GM12878 (cell line): ENCODE measurements at regions not wholly inside any gene's neighbourhood (a gene's known extent, or its start where the extent isn't known, plus 50 kb on each side); places are given as distances from the start of the nearest gene placed in this dataset.

Experiments
- ATAC-seq: fragments of 200-7000 bp; cut with Tn5 transposase; 3 replicates; pipeline ENCODE4 v1.9.1; 2020; ENCODE audit warnings: mild to moderate bottlenecking, moderate library complexity
- BruUV-seq: library from RNA; stranded (reverse); fragments of 400-500 nt; replicated peaks from 2 replicates; lab custom pipeline; 2021; lab: Mats Ljungman, UMichigan
- CTCF ChIA-PET: fragments of 300-600 bp; sonication (Branson Sonifier 250); formaldehyde crosslinking; extraction: SDS; loops from one replicate; lab custom pipeline; 2021; ENCODE audit warnings: inconsistent platforms; lab: Yijun Ruan, JAX
- POLR2A ChIA-PET: fragments of 350-600 bp; formaldehyde crosslinking; extraction: SDS; loops from one replicate; lab custom pipeline; 2021; ENCODE audit warnings: inconsistent platforms; lab: Charles Lee
- RAD21 ChIA-PET: fragments of 300-600 bp; sonication (Branson Sonifier 250); formaldehyde crosslinking; loops from one replicate; lab custom pipeline; 2023; ENCODE audit warnings: antibody characterized with exemption; ENCODE audit not compliant: unreplicated experiment; lab: Charles Lee
- SMC1A ChIA-PET: fragments of 300-600 bp; sonication (Branson Sonifier 250); formaldehyde crosslinking; loops from one replicate; lab custom pipeline; 2023; ENCODE audit not compliant: unreplicated experiment, uncharacterized antibody; lab: Charles Lee
- DNase-seq: peaks from one replicate; pipeline ENCODE4 v3.0.0-alpha.2; 2011; ENCODE audit warnings: low read depth, low spot score
- FAIRE-seq: peaks from 3 replicates; lab custom pipeline; 2011; peaks lifted over from hg19 to GRCh38; lab: Jason Lieb, UNC
- H2AFZ ChIP-seq: 2 replicates; pipeline ENCODE4 v1.6.0; 2011; ENCODE audit warnings: low read depth, low read length, control low read depth; ENCODE audit not compliant: control insufficient read depth
- H3K27ac ChIP-seq: 2 replicates; pipeline ENCODE4 v1.5.1; 2011; ENCODE audit warnings: control low read depth; ENCODE audit not compliant: control insufficient read depth, insufficient read depth
- H3K27me3 ChIP-seq, 2 experiments: replicated peaks in 1 of 2; 2 replicates each; pipeline versions ENCODE4 v1.6.0 to v1.6.1; 2011; ENCODE audit warnings: low read length in 1 of 2; ENCODE audit not compliant: control insufficient read depth in 2 of 2, insufficient read depth in 2 of 2
- H3K36me3 ChIP-seq, 2 experiments: 2 replicates each; pipeline ENCODE4 v1.5.1; 2011; ENCODE audit warnings: low read length in 1 of 2; ENCODE audit not compliant: control insufficient read depth in 2 of 2, insufficient read depth in 2 of 2
- H3K4me1 ChIP-seq: 2 replicates; pipeline ENCODE4 v1.6.1; 2011; ENCODE audit warnings: mild to moderate bottlenecking, low read length, moderate library complexity, mixed read lengths; ENCODE audit not compliant: control insufficient read depth, insufficient read depth
- H3K4me2 ChIP-seq: 2 replicates; pipeline ENCODE4 v1.6.0; 2011; ENCODE audit warnings: control low read depth; ENCODE audit not compliant: control insufficient read depth, insufficient read depth
- H3K4me3 ChIP-seq: fragments of 200-600 bp; sonication (generic); 2 replicates; pipeline ENCODE4 v1.5.1; 2016
- H3K79me2 ChIP-seq: 2 replicates; pipeline ENCODE4 v1.6.0; 2011; ENCODE audit warnings: low read length; ENCODE audit not compliant: control insufficient read depth, insufficient read depth
- H3K9ac ChIP-seq: 2 replicates; pipeline ENCODE4 v1.8.0; 2011; ENCODE audit warnings: low read length, control low read depth, mixed read lengths; ENCODE audit not compliant: control insufficient read depth, insufficient read depth
- H3K9me3 ChIP-seq: replicated peaks from 3 replicates; pipeline ENCODE4 v1.5.1; 2011; ENCODE audit warnings: mild to moderate bottlenecking, low read length; ENCODE audit not compliant: control insufficient read depth, insufficient read depth
- H4K20me1 ChIP-seq: 2 replicates; pipeline ENCODE4 v1.6.0; 2011; ENCODE audit not compliant: control insufficient read depth, insufficient read depth
- BACH1 ChIP-seq: fragments of 450-650 bp; IDR thresholded peaks from 2 replicates; pipeline ENCODE4 v1.6.1; 2017; ENCODE audit warnings: mild to moderate bottlenecking, borderline replicate concordance
- BCL3 ChIP-seq: IDR thresholded peaks from 2 replicates; pipeline ENCODE4 v1.6.1; 2011; ENCODE audit warnings: borderline replicate concordance, low read depth, mild to moderate bottlenecking, moderate library complexity, low read length; ENCODE audit not compliant: insufficient read depth, poor library complexity, severe bottlenecking
- BMI1 ChIP-seq: fragments of 450-650 bp; IDR thresholded peaks from 2 replicates; pipeline ENCODE4 v1.6.1; 2016; ENCODE audit warnings: mild to moderate bottlenecking, moderate library complexity, borderline replicate concordance
- CHD1 ChIP-seq: IDR thresholded peaks from 2 replicates; pipeline ENCODE4 v1.6.1; 2012; ENCODE audit warnings: low read depth, low read length, improper control_type of control experiment
- CREM ChIP-seq: IDR thresholded peaks from 2 replicates; pipeline ENCODE4 v1.6.1; 2014; ENCODE audit warnings: antibody characterized with exemption, low read depth
- DPF2 ChIP-seq: fragments of 450-650 bp; IDR thresholded peaks from 2 replicates; pipeline ENCODE4 v1.6.1; 2017; ENCODE audit warnings: mild to moderate bottlenecking
- EP300 ChIP-seq, 2 experiments: fragments of 150-350 bp in 1 of 2; IDR thresholded peaks; 2 replicates each; pipeline ENCODE4 v1.6.1; 2011 to 2012; ENCODE audit warnings: low read depth in 2 of 2, low read length in 2 of 2, borderline replicate concordance in 1 of 2, improper control_type of control experiment in 1 of 2, inconsistent platforms in 1 of 2; ENCODE audit not compliant: control insufficient read depth in 1 of 2
- FOXM1 ChIP-seq: IDR thresholded peaks from 2 replicates; pipeline ENCODE4 v1.6.1; 2012; ENCODE audit warnings: low read depth, mild to moderate bottlenecking, inconsistent platforms, low read length, moderate library complexity
- GABPA ChIP-seq: IDR thresholded peaks from 2 replicates; pipeline ENCODE4 v1.6.1; 2014; ENCODE audit warnings: antibody characterized with exemption, low read depth, mild to moderate bottlenecking, inconsistent platforms
- MXI1 ChIP-seq: fragments of 150-350 bp; IDR thresholded peaks from 2 replicates; pipeline ENCODE4 v1.6.1; 2011; ENCODE audit warnings: low read depth, mild to moderate bottlenecking, inconsistent platforms, low read length, improper control_type of control experiment
- RBBP5 ChIP-seq: fragments of 200-600 bp; sonication (generic); conservative IDR thresholded peaks from 2 replicates; pipeline ENCODE4 v1.6.1; 2016
- SIN3A ChIP-seq: IDR thresholded peaks from 2 replicates; pipeline ENCODE4 v1.6.1; 2012; ENCODE audit warnings: low read depth, low read length, improper control_type of control experiment
- SMARCA5 ChIP-seq: fragments of 450-650 bp; IDR thresholded peaks from 2 replicates; pipeline ENCODE4 v1.6.1; 2017; ENCODE audit warnings: mild to moderate bottlenecking
- SUPT20H ChIP-seq: IDR thresholded peaks from 2 replicates; pipeline ENCODE4 v1.6.1; 2011; ENCODE audit warnings: low read depth, mild to moderate bottlenecking, low read length, moderate library complexity, borderline replicate concordance; ENCODE audit not compliant: control insufficient read depth
- TARDBP ChIP-seq: IDR thresholded peaks from 2 replicates; pipeline ENCODE4 v1.6.1; 2016; ENCODE audit warnings: borderline replicate concordance
- WGBS: methylation state at CpG from one replicate; pipeline ENCODE4 v1.1.6; 2016; ENCODE audit warnings: low lambda C conversion rate; ENCODE audit not compliant: insufficient replicate concordance, insufficient coverage; ENCODE audit errors: missing lambda C conversion rate; 5-methylcytosine and 5-hydroxymethylcytosine counted together
- in situ Hi-C: fragments of 300-500 bp; cut with MboI; formaldehyde crosslinking; loops from 9 replicates; pipeline ENCODE4 v1.14.3; 2018; ENCODE audit warnings: mixed read lengths
- intact Hi-C: fragments of 100-400 bp; cut with micrococcal nuclease; formaldehyde crosslinking; loops from one replicate; pipeline ENCODE4 v1.14.2; 2022; ENCODE audit not compliant: unreplicated experiment
- TF ChIP-seq, protein P1 (sequence below): fragments of 450-650 bp; IDR thresholded peaks from 2 replicates; pipeline ENCODE4 v1.6.1; 2017; ENCODE audit warnings: borderline replicate concordance
- TF ChIP-seq, protein P2 (sequence below): fragments of 450-650 bp; IDR thresholded peaks from 2 replicates; pipeline ENCODE4 v1.6.1; 2017; ENCODE audit warnings: mild to moderate bottlenecking, low read depth, inconsistent platforms; ENCODE audit not compliant: poor library complexity, severe bottlenecking

DNA sequence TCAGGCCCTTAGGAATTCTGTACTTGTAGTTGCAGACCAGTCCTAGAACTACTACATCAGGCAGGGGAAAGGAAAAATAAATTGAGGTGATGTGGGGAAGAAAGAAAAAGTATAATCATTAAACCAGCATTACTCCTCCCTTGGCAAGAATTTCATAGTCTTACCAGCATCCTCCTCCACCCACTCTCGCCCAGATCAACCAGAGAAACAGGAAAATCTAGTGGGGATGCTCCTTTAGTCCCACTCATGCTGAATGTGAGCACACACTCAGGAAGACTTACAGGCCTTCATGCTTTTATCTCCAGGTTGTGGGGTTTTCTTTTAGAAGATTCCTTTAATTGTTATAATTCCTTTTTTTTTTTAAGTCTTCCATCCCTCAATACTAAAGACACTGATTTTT lies 129.3 kb upstream of the CCDC150 start:
- DNase-seq (no peak), ATAC-seq (no peak), FAIRE-seq (no peak)
- BruUV-seq: no TSS peak
- ChIA-PET SMC1A (no interaction called here), RAD21 (no interaction called here), POLR2A (no interaction called here), CTCF (no interaction called here)
- Histone ChIP-seq H4K20me1 (no peaks in the 10 kb centered on the region), H3K9ac (no peak overlapping the region), H3K27me3 (no peaks in the 10 kb centered on the region), H3K9me3 (no peaks in the 10 kb centered on the region), H2AFZ (no peak overlapping the region), H3K4me3 (no peak overlapping the region), H3K27ac (no peak overlapping the region), H3K4me1 (no peaks in the 10 kb centered on the region), H3K79me2 (no peaks in the 10 kb centered on the region), H3K36me3 (no peaks in the 10 kb centered on the region), H3K4me2 (no peak overlapping the region)
- 5% methylated on average over 1 of the region's 1 CpG for WGBS
- intact Hi-C loops: no loop called here
- TF ChIP-seq SIN3A (no peak), MXI1 (no peak), CHD1 (no peak), FOXM1 (no peak), TARDBP (no peak), DPF2 (no peak), BACH1 (no peak), SMARCA5 (no peak), CREM (no peak), BCL3 (no peak), SUPT20H (no peak), BMI1 (no peak), RBBP5 (no peak), GABPA (no peak), EP300 (IDR thresholded peaks at IDR 0.05; ENCODE audit: borderline replicate concordance in 1 of 2, control insufficient read depth in 1 of 2, low read depth in 2 of 2, low read length in 2 of 2) (no peak)
- TF ChIP-seq, protein P1, sequence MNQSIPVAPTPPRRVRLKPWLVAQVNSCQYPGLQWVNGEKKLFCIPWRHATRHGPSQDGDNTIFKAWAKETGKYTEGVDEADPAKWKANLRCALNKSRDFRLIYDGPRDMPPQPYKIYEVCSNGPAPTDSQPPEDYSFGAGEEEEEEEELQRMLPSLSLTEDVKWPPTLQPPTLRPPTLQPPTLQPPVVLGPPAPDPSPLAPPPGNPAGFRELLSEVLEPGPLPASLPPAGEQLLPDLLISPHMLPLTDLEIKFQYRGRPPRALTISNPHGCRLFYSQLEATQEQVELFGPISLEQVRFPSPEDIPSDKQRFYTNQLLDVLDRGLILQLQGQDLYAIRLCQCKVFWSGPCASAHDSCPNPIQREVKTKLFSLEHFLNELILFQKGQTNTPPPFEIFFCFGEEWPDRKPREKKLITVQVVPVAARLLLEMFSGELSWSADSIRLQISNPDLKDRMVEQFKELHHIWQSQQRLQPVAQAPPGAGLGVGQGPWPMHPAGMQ: no peak
- TF ChIP-seq, protein P2, sequence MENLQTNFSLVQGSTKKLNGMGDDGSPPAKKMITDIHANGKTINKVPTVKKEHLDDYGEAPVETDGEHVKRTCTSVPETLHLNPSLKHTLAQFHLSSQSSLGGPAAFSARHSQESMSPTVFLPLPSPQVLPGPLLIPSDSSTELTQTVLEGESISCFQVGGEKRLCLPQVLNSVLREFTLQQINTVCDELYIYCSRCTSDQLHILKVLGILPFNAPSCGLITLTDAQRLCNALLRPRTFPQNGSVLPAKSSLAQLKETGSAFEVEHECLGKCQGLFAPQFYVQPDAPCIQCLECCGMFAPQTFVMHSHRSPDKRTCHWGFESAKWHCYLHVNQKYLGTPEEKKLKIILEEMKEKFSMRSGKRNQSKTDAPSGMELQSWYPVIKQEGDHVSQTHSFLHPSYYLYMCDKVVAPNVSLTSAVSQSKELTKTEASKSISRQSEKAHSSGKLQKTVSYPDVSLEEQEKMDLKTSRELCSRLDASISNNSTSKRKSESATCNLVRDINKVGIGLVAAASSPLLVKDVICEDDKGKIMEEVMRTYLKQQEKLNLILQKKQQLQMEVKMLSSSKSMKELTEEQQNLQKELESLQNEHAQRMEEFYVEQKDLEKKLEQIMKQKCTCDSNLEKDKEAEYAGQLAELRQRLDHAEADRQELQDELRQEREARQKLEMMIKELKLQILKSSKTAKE: no peak
- in situ Hi-C loops: no loop called here
